B cell (primary cell): ENCODE measurements at regions not wholly inside any gene's neighbourhood (a gene's known extent, or its start where the extent isn't known, plus 50 kb on each side); places are given as distances from the start of the nearest gene placed in this dataset.

Experiments used
- EZH2 ChIP-seq: IDR thresholded peaks from 2 replicates; pipeline ENCODE4 v1.6.1; 2012; ENCODE audit warnings: borderline replicate concordance, low read depth, mild to moderate bottlenecking, moderate library complexity, low read length; ENCODE audit not compliant: insufficient read depth, poor library complexity, severe bottlenecking
- TF ChIP-seq, protein P1 (sequence below): fragments of 200-600 bp; IDR thresholded peaks from one replicate; pipeline ENCODE4 v1.8.0; 2022; ENCODE audit warnings: antibody characterized with exemption, mild to moderate bottlenecking

DNA sequence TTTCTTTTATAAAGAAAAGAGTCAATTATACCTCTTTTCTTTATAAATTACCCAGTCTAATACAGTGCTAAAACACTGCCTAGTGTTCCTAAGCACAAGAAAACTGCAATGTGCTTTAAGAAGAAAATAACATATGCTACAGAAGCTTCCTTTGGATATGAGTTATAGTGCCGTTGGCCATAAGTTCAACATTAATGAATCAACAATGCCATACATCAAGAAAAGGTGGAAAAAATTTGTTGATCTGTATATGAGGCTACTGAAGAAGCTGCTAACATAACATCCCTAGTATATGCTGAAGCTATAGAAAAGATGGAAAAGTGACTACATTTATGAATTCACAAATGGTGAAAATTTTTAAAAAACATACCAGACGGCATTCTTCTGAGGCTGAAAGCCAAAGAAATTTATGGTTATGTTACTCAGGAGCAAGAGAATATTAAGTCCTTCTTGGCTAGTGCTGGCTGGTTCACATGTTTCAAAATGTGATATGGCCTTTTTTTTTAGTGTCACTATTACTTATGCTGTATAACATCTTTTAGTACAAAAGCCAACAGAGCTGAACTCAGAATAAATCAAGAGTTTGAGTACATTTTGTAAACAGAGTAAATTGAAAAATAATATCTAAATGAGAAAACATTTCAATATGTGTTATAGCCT lies 743.2 kb upstream of the RGS18 start:
- TF ChIP-seq, protein P1, sequence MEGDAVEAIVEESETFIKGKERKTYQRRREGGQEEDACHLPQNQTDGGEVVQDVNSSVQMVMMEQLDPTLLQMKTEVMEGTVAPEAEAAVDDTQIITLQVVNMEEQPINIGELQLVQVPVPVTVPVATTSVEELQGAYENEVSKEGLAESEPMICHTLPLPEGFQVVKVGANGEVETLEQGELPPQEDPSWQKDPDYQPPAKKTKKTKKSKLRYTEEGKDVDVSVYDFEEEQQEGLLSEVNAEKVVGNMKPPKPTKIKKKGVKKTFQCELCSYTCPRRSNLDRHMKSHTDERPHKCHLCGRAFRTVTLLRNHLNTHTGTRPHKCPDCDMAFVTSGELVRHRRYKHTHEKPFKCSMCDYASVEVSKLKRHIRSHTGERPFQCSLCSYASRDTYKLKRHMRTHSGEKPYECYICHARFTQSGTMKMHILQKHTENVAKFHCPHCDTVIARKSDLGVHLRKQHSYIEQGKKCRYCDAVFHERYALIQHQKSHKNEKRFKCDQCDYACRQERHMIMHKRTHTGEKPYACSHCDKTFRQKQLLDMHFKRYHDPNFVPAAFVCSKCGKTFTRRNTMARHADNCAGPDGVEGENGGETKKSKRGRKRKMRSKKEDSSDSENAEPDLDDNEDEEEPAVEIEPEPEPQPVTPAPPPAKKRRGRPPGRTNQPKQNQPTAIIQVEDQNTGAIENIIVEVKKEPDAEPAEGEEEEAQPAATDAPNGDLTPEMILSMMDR, result no peak
- no peak for TF ChIP-seq EZH2
